Fibroblast of villous mesenchyme (primary cell): ENCODE measurements at regions not wholly inside any gene's neighbourhood (a gene's known extent, or its start where the extent isn't known, plus 50 kb on each side); places are given as distances from the start of the nearest gene placed in this dataset.

Source experiments
- DNase-seq: peaks from one replicate; pipeline ENCODE4 v3.0.0-alpha.2; 2010; ENCODE audit warnings: low read depth
- H3K4me3 ChIP-seq: 2 replicates; pipeline ENCODE4 v1.5.1; 2011; ENCODE audit warnings: low read depth, mild to moderate bottlenecking, low read length
- CTCF ChIP-seq: IDR thresholded peaks from 2 replicates; pipeline ENCODE4 v1.5.1; 2012; ENCODE audit warnings: low read depth, mild to moderate bottlenecking, low read length; ENCODE audit not compliant: insufficient read depth

GRCh38 chr12:27394676-27395075 lies 51.9 kb upstream of the SMCO2 start:
- H3K4me3 ChIP-seq, result no peak overlapping the region
- TF ChIP-seq CTCF, result no peak
- DNase-seq, result no peak

- DNase-seq, result no peak
Measured at GRCh38 chr12:27396216-27396815, 50.2 kb upstream of the SMCO2 start.

More at GRCh38 chr12:27396216-27396815, 50.2 kb upstream of the SMCO2 start:
- no peak overlapping the region for H3K4me3 ChIP-seq
- TF ChIP-seq CTCF, result no peak
